ENCODE measurements at regions not wholly inside any gene's neighbourhood (a gene's known extent, or its start where the extent isn't known, plus 50 kb on each side); places are given as distances from the start of the nearest gene placed in this dataset.
"Not testable (repeated sequence)": the region's sequence is repeated elsewhere in the genome, so short reads cannot be mapped to it uniquely, and the experiment has no call there.

DNA sequence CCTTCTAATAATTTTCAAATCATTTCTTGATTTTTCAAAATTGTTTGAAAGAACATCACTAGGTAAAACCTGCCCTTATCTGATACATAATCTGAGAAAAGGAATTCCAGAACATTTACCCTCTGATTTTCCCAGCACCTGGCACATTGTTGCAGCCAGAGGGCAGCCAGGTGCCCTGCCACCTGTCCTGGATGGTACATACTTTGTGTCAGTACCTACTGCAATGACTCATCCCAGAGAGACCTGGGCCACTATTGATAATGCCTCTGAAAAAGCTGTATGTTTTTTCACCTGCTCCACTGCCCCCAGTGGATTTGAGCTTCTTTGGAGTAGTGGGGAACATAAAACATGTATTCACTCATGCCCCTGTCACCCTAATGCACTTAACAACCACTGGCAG lies 648.9 kb upstream of the GBE1 start:
- DNase-seq (ENCODE audit: low spot score), result no peak

DNA sequence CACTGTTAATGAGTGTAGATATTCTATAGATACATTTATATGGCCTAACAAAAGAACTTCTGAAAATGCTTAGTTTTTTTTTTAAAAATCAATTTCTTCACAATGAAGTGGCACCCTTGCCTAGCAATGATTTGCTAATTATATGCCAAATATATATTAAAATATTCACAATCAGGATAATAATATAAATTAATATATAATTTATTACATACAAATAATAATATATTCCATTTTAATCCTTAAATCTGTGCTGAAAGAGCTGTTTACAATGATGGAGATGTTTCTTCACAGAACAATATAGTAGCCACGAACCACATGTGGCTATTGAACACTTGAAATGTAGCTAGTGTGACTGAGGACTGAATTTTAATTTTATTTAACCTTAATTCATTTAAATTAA lies 648.4 kb upstream of the GBE1 start:
- DNase-seq (ENCODE audit: low spot score), result no peak

DNA sequence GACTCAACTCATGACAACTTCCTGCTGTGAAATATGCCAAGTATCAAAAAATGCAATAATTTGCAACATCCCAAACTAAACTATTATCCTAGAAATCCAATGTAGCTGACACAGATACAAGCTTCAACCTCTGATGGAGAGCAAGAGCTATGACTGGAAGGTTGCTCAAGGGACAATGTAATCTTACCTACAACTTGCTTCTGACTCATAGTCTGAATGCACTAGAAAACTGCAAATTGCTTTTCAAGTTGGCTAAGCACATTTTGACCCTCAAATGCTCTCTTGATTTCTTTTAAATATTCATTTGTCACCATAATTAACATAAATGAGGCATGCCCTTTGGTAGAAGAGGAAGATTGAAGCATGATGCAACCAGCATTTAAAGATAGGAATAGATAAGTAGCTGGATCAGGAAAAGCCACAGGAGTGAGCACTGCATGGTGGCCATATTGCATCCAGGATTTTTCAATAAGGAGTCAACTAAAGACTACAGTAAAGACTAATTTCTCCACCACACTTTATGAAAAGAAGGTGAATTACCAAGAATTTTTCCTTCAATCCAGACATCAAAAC lies 630.8 kb upstream of the GBE1 start:
- no peak for DNase-seq (ENCODE audit: low spot score)

DNA sequence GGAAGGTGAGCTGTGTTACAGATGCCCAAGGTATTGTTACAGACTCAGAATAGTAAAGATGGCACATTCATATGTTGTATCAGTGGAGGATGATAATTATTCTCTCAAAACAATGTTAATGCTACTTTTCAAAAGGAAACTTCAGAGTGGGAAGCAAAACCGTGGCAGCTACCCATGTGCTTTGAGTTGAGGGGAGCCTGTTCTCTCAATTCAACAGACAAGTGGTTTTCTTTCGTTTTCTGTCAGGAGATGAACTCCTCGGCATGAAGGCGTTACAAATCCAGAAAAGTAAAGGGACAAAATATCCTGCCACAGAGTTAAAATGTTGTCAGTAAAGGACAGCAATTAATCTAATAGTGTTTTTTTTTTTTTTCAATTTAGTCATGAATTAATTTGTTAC lies 629.4 kb upstream of the GBE1 start:
- no peak for DNase-seq (ENCODE audit: low spot score)

DNA sequence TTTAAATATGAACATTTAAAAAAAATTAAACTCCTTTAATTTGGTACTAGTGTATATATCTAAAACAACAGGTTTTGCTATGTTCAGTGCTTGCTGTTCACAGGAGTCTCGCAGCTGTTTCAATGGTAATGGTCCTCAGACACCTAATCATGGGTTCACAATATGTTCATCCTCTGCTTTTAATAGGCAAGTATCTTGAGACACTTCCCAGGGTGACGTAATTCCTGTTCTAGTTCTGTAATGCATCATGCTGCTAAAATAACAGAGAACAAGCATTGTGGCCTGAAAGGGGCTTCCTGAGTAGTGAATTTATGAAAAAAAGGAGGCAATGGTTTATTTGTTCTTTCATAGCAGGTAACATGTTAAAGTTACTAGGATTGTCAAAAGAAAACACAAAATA lies 625.2 kb upstream of the GBE1 start:
- no peak for DNase-seq (ENCODE audit: low spot score)

DNA sequence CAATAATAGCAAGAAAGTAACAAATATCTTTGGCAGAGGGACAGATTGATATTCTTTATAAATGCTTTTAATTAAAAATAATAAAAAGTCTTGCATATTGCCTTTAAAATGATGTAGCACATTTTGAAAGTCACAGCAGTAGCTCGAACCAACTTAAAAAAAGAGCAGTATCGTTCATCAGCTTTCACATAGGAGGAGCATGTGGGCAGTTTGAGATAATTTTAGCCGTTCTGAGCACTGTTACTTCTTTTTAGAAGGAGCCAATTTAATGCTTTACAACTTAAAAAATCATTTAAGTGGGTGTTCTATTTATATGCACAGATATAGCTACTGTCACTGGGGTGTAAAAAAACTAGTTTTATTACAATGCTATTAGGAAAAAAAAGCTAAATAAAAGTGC lies 622.7 kb upstream of the GBE1 start:
- no peak for DNase-seq (ENCODE audit: low spot score)

DNA sequence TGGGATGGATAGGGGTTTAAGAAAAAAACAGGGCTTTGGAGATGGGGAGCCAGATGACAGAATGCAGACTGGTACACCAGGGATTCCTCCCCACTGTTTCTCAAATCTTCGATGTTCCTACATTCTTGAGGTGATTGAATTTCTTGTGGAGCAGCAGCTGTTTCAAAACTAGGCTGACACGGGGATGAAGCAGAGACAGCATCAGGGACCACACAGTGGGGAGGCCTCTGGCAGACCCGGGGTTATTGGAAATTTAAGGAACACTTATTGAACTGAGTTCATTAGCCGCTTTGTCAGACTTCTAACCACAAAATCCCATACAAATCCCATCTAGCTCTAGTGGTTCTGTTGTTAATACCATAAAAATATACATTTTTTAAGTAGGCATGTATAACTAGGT lies 621.4 kb upstream of the GBE1 start:
- DNase-seq (ENCODE audit: low spot score), result no peak

DNA sequence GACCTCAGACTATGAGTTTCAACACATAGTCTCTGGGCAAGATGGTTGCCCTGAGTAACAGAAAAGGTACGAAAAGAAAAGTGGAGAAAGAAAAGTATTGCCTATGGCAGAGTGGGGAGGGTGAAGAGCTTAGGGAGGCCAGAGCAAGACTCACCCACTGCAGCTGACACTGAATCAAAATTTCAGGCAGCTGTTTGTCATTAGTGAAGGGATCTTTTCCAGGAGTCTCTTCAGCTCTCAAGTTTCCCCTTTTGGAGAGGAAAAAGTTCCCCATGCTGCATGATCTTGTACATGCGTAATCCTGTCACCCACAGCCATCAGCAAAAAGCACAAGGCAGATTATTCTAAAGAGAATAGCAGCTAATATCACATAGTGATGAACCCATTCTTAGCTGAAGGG lies 616.9 kb upstream of the GBE1 start:
- no peak for DNase-seq (ENCODE audit: low spot score)

DNA sequence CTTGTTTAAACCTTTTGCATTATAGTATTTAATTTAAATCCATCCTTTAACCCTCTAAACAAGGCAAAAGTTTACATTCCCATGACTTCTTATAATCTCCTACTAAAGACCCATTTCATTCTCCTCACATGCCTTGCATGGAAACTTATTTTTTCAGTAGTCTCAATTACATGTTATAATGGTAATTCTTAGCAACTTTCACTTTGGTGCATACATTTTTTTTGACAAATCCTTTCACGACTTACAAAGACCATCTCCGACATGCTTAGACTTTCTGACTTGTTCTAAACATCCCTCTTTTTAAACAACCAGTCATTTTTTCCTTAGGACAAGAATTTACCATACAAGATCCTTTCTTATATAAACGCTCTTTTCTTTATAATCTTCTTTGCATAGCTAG lies 615.4 kb upstream of the GBE1 start:
- no peak for DNase-seq (ENCODE audit: low spot score)

DNA sequence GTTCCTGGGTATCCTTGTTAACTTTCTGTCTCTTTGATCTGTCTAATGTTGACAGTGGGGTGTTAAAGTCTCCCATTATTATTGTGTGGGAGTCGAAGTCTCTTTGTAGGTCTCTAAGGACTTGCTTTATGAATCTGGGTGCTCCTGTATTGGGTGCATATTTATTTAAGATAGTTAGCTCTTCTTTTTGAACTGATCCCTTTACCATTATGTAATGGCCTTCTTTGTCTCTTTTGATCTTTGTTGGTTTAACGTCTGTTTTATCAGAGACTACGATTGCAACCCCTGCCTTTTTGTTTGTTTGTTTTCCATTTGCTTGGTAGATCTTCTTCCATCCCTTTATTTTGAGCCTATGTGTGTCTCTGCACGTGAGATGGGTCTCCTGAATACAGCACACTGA lies 612.4 kb upstream of the GBE1 start:
- not testable (repeated sequence) for DNase-seq (ENCODE audit: low spot score)

DNA sequence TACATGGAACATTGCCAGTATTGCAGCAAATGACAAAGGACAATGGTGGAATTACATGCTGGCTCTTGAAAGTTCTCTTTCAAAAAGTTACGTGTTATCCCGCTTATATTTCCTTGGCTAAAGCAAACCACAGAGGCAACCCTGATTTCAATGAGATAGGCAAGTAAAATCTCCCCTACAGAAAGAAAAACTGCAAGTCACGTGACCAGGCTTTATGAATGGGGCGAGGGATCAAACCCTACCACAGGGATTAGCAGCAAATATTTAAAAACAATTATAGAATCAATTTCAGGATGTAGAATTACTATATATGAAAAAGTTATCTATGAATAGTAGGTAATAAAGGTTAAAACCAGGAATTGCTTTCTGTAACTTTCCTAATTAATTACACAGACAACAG lies 603.4 kb upstream of the GBE1 start:
- no peak for DNase-seq (ENCODE audit: low spot score)

DNA sequence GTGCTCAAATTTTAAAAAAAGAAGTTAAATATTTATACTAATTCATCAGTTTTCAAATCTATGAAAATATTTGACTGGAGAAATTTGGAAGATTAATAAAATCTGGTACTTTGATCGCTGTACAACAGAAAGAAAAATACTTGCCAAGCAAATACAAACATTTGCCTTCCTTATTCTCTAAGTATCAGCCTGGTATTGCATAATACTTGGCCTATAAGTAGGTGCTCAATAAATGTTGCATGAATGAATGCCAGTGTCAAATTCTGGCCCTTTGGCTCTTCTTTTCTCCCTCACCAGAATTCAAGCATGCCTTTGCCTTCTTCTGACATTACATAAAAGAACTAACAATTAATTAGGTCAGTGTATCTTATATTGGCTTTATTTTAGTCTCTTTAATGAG lies 601.7 kb upstream of the GBE1 start:
- DNase-seq (ENCODE audit: low spot score), result no peak

DNA sequence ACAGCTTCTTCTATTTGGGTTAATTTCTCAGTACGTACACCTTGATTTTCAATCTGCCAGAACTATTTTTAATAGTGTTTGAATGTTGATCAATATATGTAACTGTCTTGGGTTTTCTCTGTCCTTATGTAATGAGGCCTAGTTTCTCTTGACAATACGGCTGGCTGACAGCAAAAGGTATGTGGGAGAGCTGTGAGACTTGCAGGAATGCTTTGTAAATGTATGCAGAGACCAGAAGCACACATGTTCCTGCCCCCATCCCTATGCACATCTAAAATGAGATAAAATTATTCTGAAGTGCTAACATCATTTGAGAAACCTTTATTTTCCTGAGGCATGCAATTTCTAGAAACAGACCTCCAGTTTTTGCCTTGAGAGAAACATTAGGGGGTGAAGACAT lies 593.8 kb upstream of the GBE1 start:
- no peak for DNase-seq (ENCODE audit: low spot score)

DNA sequence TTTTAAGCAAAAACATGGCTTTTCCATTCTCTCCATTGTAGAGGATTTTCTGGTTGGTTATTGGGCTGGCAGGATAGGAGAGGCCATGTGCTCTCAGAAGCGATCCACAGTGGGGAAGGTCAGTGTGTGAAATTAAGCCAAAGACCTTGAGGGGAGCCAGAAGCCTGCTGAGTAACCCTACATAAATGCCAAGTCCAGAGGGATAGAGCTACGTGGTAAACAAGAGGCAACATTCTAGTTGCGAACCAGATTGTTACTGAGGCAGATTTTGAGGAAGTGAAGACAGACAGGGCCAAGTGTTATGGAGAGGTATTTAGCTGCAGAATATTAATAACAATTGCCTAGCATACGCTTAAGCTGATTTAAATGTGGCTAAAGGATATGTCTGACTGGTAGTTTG lies 592.8 kb upstream of the GBE1 start:
- DNase-seq (ENCODE audit: low spot score), result no peak

DNA sequence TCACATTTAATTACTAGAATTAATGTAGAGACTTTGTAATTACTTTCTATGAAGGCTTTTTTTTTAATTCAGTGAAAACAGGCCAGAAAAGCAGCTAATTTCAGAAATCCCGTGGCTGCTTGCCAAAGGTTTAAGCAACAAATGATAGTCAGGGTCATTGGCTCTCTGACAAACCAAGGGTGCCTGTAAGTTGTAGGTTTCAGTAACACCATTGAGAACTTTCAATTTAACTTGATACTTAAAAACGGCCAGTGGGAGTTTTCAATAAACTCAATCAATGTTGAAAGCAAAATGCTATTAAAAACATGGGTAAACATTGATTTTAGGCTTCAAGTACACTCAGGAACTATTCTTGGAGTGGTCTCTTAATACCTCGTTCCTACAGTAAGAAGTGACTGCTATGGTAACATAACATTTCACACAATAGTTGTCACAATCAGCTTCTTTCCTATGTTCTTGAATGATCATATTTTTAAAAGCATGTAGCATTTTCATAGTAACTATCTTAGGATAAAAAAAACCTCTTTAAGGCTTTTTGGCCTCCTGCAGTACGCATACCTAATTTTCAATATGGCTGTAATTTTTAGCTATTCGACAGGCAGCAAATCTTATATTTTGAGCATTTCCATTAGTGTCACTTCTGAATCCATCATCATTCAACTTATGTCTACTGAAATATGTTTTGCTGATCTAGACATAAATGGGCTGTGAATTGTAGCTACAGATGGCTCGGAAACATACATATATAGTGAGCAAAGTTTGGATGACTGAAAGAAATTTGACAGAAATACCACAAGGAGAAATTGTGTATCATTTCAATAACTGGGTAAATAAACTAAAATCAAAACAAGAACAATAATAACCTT lies 592.1 kb upstream of the GBE1 start:
- no peak for DNase-seq (ENCODE audit: low spot score)

DNA sequence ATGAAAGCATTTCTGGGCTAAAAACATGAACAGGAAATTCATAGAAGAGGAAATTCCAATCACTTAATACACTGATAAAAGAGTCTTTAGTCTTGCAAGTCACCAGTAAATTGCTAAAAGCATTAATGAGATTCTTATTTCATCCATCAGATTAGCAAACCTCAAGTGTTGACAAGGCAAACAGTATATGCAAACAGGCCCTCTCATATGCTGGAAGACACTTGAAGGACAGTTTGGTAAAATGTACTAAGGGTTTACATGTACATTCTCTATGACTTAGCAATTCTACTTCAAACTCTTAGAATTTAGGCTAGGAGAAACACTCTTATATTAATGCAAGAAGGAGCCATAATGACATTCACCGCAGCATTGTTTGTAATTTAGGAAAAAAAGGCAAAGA lies 586.1 kb upstream of the GBE1 start:
- DNase-seq (ENCODE audit: low spot score), result no peak

DNA sequence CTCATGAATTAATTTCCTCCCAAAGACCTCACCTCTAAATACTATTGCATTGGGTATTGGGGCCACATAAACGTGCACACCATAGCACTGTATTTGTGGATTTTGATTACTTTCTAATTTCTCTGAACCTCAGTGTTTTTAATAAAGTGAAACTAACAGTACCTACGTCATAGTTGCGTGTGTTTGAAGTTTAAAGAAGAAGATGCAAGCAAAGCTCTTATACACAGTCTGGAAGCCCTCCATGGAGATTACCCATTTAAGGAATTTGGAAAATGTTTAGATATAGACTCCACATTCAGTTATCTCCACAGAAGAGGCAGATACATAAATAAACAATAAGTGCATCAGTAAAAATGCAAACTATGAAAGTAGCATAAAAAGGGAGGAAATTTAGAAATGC lies 581.1 kb upstream of the GBE1 start:
- no peak for DNase-seq (ENCODE audit: low spot score)

DNA sequence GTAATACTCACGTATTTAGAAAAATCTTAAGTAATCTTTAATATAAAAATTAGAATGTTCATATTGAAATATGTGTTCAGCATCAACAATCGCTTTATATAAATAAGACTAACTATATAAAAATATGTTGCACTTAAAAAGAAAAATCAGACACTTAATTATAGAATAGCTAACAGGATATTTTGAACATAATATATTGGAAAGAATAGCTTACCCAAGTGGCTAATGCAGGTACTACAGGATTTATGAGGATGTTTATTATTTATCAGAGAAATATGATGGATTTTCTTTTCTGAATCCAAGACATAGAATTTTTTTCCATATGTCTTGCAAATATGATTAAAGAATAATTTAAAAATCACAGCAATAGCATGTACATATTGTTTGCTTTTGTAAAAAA lies 567.9 kb upstream of the GBE1 start:
- DNase-seq (ENCODE audit: low spot score), result no peak

DNA sequence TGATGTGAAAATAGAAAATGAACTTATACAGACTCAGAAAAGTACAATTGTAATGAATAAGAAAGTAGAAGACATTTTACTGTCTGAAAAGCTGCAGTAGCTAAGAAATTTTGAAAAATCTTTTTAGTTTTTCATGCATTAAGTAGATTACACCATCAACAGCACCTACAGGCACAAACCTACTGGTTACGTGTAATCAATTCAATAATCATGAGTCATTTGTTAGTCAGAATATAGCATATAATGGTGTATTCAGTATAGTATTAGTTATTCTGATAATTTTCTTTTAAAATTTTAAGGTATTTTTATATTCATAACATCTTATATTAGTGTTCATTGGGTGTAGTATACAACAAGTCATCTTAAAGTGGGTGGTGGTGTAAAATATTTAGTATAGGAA lies 550.5 kb upstream of the GBE1 start:
- no peak for DNase-seq (ENCODE audit: low spot score)

DNA sequence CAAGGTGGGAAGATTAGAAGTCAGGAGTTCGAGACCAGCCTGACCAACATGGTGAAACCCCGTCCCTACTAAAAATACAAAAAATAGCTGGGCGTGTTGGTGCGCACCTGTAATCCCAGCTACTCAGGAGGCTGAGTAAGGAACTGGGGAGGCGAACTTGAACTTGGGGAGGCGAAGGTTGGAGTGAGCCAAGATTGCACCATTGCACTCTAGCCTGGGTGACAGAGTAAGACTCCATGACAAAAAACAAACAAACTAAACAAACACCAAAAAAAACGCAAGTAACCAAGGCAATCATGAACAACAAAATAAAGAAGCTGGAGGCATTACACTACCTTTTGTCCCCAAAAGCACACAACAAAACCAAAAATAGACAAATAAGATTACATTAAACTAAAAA lies 547.3 kb upstream of the GBE1 start:
- DNase-seq (ENCODE audit: low spot score), result no peak

DNA sequence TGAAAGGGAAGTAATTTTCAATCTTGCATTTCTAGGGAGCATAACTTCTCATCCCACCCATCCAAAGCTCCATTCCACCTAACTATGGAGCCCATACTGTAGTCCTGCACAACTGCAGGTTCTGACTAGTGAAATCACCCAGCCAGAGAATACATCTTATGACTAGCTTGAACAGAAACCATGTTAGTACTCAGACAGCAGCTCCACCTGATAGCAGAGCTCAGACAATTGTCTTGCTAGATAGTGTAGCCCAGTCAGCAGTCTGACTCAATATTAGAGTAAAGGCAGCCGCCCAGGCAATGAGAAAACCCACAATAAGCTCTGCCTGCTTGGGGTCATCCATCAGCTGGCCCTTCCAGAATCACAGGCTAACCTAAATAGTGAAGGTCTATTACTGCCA lies 544.7 kb upstream of the GBE1 start:
- no peak for DNase-seq (ENCODE audit: low spot score)

DNA sequence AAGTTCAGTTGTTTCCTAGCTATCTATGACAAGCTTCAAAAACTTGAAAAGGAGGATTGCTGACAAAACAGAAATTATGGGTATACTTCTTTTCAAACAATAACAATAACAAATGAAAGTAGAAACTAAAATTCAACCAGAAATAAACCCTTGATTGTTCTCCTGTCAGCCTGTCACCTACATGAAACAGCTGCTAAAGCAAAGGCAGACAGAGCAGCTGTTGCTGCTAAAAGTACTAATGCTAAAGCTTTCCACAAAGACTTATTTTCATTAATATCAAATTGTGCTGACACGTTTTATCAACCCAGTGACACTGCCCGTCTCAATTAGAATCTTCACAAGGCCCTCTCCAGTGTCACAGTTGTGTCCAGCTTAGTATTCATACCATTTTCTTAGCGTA lies 533.2 kb upstream of the GBE1 start:
- DNase-seq (ENCODE audit: low spot score), result no peak

DNA sequence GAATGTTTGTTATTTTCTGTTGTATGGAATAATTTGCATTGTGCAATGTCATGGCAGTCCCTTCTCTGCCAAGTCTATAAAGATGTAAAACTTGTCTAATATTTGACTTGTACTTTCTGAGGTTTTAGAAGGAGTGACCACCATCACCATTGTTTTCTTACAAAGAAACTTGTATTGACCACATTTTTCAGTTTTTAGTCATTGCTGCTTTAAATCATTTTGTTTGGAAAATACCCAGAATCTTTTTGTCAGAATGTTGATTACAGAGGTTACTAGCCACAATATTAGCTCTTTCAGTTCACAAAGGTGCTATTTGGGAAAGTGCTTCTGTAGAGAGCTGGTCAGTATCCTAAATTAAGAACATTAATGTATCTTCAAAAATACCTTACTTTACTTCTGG lies 532.4 kb upstream of the GBE1 start:
- no peak for DNase-seq (ENCODE audit: low spot score)

DNA sequence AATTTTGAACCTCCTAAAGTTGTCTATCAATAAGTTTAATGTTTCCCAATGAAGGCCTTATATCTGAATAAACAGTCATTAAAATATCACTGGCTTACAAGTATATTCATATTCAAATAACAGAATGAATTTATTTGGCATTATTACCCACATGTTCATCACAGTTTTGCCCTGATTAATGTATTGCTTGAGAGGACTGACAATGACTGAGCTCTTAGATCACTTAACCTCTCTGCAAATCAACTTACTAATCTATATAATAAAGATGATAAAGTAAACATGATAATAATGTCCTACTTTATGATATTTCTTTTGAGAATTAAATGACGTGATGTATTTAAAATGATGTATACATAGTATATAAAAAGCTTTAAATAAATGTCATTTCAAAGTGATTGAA lies 532.0 kb upstream of the GBE1 start:
- no peak for DNase-seq (ENCODE audit: low spot score)

All from hematopoietic multipotent progenitor cell treated with erythropoietin and hydrocortisone succinate and interleukin-3 and kit ligand, for 15 days (in vitro differentiated cells).